ENCODE measurements at regions not wholly inside any gene's neighbourhood (a gene's known extent, or its start where the extent isn't known, plus 50 kb on each side); places are given as distances from the start of the nearest gene placed in this dataset.

DNA sequence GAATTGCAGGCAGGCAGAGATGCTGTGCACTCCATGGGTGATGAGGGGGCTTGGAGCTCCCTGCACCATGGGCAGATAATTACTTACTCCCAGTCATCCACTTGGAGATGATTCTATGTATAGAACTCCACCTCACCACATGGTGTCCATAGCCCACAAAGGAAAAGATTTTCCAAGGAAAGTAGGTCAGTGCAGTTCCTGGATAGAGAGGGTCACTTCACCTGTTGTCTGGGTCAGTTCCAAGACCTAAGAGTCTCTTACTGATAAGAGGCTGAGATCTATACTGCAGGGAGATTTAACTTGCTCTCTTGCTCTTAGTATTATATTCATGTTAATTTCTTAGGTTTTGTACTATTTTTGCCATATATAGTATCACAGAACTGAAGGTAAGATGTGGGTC is 113.9 kb upstream of the BRINP1 start:
- TF ChIP-seq, protein P1, sequence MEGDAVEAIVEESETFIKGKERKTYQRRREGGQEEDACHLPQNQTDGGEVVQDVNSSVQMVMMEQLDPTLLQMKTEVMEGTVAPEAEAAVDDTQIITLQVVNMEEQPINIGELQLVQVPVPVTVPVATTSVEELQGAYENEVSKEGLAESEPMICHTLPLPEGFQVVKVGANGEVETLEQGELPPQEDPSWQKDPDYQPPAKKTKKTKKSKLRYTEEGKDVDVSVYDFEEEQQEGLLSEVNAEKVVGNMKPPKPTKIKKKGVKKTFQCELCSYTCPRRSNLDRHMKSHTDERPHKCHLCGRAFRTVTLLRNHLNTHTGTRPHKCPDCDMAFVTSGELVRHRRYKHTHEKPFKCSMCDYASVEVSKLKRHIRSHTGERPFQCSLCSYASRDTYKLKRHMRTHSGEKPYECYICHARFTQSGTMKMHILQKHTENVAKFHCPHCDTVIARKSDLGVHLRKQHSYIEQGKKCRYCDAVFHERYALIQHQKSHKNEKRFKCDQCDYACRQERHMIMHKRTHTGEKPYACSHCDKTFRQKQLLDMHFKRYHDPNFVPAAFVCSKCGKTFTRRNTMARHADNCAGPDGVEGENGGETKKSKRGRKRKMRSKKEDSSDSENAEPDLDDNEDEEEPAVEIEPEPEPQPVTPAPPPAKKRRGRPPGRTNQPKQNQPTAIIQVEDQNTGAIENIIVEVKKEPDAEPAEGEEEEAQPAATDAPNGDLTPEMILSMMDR (IDR thresholded peaks at IDR 0.05), result no peak
- no peak for TF ChIP-seq POLR2AphosphoS5 (IDR thresholded peaks at IDR 0.05)
- TF ChIP-seq POLR2A (IDR thresholded peaks at IDR 0.05), result no peak
